GM19240 (cell line): ENCODE measurements at regions not wholly inside any gene's neighbourhood (a gene's known extent, or its start where the extent isn't known, plus 50 kb on each side); places are given as distances from the start of the nearest gene placed in this dataset.
"Not testable (repeated sequence)": the region's sequence is repeated elsewhere in the genome, so short reads cannot be mapped to it uniquely, and the experiment has no call there.

Experiments used
- DNase-seq: peaks from one replicate; pipeline ENCODE4 v3.0.0; 2011; ENCODE audit warnings: low spot score; ENCODE audit not compliant: insufficient read length

- DNase-seq = no peak
Observed at GRCh38 chr1:20432341-20432740, 53.7 kb downstream of the CAMK2N1 start.

DNA sequence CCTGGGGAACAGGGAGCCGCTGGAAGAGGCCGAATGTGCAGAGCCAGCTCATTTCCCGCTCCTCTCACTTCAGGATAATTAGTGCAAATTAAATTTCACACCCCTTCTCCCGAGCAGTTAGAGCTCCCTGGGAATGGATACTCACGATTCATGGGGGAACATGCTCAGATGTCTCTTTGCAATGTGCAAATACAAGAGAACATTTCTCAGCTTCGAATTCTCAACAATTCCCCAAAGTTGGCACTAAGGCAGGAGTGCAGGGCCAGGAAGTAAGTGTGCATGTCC lies 54.9 kb downstream of the CAMK2N1 start:
- DNase-seq = no peak

- DNase-seq = peak; percentile 21
Observed at GRCh38 chr1:20430355-20431175, 55.4 kb downstream of the CAMK2N1 start.

GRCh38 chr1:20429296-20429695 lies 56.7 kb downstream of the CAMK2N1 start:
- no peak for DNase-seq

GRCh38 chr1:20428841-20429240 lies 57.2 kb downstream of the CAMK2N1 start:
- DNase-seq = no peak

GRCh38 chr1:20426923-20427322 lies 59.1 kb downstream of the CAMK2N1 start:
- no peak for DNase-seq

DNA sequence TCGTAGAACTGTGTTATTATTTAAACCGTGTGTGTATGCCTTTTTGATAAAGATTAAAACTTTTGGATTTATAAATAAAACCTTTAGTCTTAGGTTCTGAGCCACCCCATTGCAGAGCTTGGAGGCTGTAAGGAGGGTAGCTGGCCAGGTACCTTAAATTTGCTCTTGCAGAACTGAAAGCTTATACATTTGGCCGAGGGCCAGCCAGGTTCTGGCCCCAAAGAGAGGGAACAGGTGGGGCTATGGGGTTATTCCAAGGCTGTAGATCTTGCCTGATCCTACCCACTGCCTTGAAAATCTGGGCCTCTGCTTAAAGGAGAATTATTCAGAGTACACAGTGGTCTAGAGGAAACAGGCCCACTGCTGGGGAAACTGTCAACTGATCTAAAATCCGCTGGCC lies 59.6 kb downstream of the CAMK2N1 start:
- DNase-seq = no peak

DNA sequence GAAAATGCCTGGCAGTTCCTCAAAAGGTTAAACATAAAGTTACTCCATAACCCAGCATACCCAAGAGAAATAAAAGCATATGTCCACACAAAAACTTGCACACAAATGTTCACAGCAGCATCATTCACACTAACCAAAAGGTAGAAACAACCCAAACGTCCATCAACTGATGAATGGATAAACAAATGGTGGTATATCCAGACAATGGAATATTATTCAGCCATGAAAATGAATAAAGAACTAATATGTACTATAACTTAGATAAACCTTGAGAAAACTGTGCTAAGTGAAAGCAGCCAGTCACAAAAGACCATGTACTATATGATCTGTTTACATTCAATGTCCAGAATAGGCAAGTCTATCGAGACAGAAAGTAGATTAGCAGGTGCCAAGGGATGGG lies 60.4 kb downstream of the CAMK2N1 start:
- DNase-seq = no peak

GRCh38 chr1:20423169-20423795 lies 62.7 kb downstream of the CAMK2N1 start:
- no peak for DNase-seq

DNA sequence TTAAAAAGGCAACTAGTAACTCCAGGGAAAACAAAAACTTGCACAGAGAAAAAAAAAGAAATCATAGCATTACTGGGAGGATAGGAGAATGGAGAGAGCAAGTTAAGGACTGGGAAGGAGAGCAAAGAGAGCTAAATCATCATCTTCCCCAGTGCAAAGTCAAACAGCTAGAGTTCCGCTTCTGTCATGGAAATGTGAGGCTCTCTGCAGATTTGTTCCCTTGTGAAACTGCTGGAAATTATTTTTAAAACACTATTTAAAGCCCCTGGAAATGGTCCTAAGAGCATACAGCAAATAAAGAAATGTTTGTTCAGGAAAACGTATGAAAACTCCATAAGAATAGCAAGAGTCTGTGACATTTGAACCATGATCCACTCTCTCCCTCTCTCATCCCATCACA lies 64.6 kb downstream of the CAMK2N1 start:
- no peak for DNase-seq

DNA sequence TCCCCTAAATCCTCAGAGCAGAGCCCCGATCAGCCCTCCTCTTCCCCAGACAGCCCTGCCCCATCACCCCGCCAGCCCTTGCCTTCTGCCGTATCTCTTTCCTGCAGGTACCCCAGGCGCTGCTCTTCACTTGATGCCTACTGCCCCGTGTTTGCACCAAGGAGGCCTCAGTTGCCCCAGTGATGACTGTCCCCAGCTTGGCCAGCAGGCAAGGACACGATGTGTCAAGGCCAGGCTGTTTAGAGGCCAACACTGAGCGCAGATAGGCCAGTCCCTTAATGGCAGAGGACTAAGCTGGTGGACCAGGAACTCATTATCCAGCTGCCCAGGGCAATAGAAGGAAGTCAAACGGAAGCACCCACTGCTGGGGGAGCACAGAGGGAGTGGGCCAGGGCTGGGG lies 68.4 kb downstream of the CAMK2N1 start:
- no peak for DNase-seq

DNA sequence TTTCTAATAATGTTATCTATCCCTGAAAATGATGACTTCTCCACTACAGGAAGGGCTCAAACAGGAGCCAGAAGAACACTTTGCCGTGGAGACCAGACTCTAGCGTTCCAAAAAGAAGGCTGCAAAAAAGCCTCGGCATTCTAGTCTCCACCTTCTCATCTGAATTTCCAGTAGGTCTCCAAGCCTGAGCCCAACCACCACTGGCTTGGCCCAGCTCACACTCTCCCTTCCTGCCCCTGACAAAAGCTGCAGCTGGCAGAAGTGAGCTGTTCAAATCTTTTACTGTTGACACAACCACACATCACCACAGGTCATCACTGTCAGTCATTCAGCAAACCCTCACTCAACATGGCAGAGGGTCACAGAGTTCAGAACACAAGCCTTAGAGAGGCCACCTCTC lies 69.3 kb downstream of the CAMK2N1 start:
- DNase-seq = no peak

DNA sequence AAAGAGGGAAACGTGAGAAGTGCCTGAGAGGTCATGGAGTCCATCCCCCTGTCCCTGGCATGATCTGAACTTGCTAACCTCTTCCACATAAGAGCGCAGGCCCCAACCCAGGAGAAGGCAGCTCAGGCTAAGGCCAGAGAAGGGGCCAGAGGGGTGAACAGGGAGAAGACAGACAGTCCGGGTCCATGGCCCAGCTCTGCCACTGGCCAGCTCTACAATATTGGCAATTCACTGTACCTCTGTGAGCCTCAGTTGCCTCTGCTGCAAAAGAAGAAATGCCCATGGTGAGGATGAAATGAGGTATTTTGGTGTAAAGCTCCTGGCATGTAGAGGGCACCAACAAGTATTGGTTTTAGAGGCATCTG lies 72.3 kb downstream of the CAMK2N1 start:
- no peak for DNase-seq

- no peak for DNase-seq
Observed at GRCh38 chr1:20413136-20413775, 72.8 kb downstream of the CAMK2N1 start.

DNA sequence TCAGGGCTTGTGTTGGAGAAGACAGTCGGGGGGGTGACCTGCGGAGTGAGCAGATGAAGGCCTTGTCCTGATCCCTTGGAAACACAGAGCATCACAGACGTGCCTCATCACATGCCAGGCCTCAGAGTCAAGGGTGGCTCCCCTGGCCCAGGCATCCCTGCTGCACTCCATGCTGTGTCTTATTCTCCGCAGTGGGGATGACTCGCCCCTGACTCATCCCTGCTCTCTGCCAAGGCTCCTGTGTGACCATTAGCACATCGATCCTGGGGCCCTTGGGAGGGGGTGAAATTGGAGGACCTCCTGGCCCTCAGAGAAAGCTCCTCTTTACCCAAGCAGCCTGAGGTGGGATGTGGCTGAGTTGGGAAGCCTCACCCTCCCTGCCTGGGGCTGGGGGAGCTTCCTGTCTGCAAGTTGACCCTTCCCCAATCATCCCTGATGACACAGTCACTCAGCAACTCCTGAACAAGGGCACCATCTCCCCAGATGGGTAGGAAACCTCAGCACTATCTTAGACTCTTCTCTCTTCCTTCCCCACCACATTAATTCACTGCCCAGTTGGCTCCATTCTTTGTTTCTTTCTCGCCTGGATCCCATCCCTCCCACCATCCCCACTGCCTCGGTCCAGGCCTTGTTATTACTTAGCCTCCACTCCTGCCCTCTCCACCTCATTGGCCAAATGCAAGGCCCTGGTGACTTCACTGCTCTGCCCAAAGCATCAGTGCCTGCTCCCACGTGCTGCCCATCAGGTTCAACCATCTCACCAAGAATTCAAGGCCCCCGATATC lies 74.6 kb downstream of the CAMK2N1 start:
- DNase-seq = no peak

GRCh38 chr1:20410503-20410902 lies 75.5 kb downstream of the CAMK2N1 start:
- no peak for DNase-seq

- DNase-seq = no peak
Observed at GRCh38 chr1:20409971-20410370, 76.0 kb downstream of the CAMK2N1 start.

GRCh38 chr1:20409012-20409411 lies 77.0 kb downstream of the CAMK2N1 start:
- no peak for DNase-seq

DNA sequence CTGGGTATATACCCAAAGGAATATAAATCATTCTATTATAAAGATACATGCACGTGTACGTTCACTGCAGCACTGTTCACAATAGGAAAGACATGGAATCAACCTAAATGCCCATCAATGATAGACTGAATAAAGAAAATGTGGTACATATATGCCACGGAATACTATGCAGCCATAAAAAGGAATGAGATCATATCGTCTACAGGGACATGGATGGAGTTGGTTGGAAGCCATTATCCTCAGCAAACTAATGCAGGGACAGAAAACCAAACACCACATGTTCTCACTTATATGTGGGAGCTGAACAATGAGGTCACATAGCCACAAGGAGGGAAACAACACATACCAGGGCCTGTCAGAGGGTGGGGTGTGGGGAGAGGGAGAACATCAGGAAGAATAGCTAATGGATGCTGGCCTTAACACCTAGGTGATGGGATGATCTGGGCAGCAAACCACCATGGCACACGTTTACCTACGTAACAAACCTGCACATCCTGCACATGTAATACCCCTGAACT lies 77.8 kb downstream of the CAMK2N1 start:
- DNase-seq = not testable (repeated sequence)

- no peak for DNase-seq
Observed at GRCh38 chr1:20405893-20406604, 80.0 kb downstream of the CAMK2N1 start.

GRCh38 chr1:20405051-20405754 lies 80.8 kb downstream of the CAMK2N1 start:
- DNase-seq = no peak
